GM18505 (cell line): ENCODE measurements at regions not wholly inside any gene's neighbourhood (a gene's known extent, or its start where the extent isn't known, plus 50 kb on each side); places are given as distances from the start of the nearest gene placed in this dataset.

ENCODE experiments used
- ATAC-seq: cut with Tn5 transposase; IDR thresholded peaks from one replicate; pipeline ENCODE4 v1.9.1; 2021; ENCODE audit not compliant: unreplicated experiment
- POLR2A ChIP-seq: IDR thresholded peaks from 4 replicates; pipeline ENCODE4 v1.6.1; 2011; ENCODE audit warnings: borderline replicate concordance; ENCODE audit not compliant: insufficient read depth, insufficient read length; ENCODE audit errors: extremely low read depth

DNA sequence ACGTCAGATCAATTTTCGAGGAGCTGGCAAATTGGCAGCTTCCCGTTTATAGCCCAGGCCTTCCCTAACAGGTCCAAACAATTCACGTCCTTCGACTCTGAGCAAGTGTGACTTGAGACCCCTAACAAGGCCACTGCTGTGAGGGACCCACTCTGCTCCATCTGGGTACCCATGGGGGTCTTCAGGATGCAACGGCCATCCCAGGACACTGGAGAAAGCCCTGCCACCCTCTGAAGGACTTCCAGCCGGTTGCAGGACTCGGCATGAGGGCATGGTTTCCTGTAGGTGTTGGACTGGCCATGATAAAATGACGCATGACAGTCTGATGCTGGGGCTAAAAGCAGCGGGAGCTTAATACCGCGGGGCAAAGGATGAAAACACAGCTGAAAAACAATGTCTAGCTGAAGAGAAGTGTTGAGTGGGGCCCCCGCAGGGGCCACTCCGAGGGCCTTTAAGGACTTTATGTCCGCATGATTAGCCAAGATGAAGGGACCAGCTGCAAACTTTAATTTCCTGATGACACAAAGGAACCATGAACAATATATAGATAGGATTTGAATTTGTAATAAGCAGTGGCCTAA is 113.3 kb upstream of the ZNF521 start:
- TF ChIP-seq POLR2A = no peak
- ATAC-seq = no peak

DNA sequence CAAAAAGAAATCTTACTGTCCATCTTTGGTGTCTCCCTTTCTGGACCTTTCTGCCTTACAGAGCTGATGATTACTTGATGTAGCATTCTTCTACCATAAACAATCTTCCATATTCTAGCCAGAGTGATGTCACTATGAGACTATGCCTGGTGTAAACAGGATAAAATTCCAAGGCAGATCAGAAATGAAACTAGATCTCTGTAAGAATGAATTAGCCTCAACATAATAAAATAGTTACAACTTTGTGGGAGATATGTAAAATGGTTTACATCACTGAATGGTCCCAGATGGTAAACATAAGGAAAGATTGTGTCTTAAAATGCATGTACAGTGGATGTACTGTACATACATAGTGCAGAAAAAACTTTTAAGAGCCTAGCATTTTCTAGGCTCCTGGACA is 112.3 kb upstream of the ZNF521 start:
- TF ChIP-seq POLR2A = no peak
- no peak for ATAC-seq

DNA sequence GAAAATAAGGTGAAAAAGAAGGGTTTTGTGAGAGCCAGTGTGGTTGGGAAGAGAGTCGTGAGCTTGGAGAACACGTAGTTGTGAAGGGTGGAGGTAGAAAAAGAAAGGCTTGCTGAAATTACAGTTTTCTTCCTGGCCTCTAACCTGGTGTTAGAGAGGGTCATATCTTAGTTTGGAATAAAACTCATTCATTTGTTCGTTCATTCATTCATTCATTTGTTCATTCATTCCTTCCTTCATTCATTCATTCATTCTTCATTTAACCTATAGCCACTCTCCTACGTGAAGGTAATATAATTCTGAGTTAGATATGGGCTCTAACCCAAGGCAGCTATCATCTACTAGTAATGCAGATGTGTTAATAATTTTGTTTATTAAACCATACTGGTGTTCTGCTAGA is 111.8 kb upstream of the ZNF521 start:
- no peak for ATAC-seq
- TF ChIP-seq POLR2A = no peak

DNA sequence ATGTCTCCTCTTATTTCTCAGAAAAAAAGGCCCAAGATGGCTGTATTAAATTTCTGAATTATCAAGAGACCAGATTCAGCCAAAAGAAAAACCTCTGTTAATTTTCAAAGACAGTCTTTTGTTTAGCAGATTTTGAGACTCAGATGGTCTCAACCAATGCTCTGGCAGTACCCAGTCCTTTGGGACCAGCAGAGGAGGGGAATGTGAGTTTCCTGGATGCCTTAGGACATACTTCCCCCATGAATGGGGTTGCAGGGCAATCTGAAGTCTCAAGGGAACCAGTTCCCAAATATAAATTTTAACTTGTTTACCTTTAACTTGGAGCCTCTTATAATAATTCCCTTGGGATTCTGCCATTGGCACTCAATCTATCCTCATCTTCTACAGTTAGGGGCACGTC is 107.8 kb upstream of the ZNF521 start:
- ATAC-seq = no peak
- TF ChIP-seq POLR2A = no peak

DNA sequence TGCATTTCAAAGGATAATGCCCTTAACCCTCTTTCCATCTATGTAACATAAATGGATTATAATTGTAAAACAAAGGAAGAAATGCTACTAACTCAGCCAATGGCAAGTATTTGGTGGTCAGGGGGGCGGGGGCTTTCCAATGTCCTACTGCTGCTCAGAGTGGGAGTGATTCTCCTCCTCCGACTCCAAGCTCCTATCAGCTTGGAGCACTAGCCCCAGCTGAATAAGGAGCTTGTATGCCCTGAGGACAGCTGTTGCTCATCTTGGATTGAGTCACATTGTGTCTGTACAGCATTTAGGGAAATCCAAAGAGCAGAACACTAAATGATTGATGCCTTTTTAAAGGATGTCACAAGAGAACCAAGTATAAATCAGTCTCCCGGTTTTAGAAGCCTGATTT is 105.6 kb upstream of the ZNF521 start:
- no peak for ATAC-seq
- TF ChIP-seq POLR2A = no peak

DNA sequence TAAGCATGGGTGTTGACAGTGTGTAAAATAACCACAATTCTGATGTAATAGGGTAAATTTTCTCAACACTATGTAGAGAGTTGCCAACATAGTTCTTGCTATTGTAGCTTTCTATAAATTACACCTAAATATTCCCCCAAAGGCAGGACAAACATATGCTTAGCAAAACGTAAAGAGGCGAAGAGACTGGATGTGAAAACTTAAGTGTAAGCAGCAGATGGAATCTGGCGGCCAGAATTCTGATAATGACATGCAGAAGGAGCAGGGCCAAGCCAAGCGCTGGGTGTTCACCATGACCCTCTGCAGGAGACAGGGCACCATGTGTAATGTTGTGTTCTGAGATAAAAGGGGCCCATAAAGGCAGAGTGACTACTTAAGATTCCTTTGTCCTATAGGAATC is 105.2 kb upstream of the ZNF521 start:
- no peak for ATAC-seq
- TF ChIP-seq POLR2A = no peak

DNA sequence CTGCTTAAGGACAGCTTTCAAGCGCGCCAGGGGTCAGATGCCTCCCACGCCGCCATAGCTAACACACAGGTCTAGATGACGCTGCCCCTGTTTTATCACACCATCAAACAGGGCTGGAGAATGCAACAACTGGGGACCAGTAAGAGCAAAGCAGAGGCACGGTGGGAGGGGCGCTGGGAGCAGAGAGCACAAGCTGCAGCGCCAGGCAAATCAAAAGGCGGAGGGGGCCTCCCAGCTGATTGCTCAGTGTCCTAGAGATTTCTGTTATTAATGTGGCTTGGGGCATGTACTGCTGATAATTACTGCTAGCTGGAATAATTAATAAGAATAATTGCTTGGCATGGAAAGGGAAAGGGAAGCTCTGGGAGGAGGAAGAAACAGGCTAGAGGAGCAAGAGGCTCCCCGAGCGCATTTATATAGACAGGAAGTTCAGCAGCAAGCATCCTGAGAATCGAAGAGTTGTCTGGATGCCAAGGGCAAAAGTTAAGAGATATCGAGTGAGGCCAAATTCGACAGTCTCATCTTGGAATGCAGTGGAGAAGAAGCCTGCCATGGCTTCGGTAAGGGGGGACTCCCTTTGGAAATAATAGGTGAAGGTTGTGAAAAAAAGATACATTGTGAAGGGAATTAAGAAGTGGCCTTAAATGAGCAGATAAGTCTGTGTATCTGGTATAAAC is 104.5 kb upstream of the ZNF521 start:
- ATAC-seq = no peak
- TF ChIP-seq POLR2A = no peak

DNA sequence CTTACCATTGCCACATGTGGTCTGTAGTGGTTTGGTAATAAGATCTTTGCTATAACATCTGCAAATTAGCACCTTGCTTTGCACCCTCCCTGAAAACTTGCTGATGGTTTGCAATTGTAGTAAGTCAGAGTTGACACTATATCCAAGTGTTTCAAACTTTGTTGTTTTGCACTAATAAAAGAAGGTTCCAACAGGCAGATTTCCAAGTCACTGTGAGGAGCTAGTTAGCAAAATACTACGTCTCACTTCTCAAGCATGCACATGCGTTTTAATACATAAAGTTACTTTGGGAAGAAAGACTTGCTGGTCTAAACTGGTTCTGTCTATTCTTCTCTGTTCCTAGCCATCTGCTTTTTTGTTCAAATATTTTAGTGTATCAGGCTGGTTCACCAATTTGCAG is 103.7 kb upstream of the ZNF521 start:
- no peak for ATAC-seq
- TF ChIP-seq POLR2A = no peak

DNA sequence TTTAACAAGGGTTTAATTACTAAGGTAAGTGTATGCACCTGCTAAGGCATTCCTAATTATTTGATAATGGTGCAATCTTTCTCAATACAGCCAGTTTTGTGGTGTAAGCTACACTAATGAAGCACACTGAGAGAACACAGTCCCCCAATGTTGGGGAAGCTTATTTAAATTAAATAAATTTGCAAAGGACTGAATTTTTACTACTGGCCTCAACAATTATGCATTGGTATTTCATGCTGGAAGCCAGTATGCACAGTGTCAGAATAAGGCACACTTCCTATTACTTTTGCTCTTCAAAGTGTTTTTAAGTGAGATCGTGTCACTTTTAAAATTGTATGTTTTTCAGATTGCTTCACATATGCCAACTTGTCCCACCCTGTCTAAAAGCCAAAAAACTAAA is 103.2 kb upstream of the ZNF521 start:
- no peak for TF ChIP-seq POLR2A
- no peak for ATAC-seq

DNA sequence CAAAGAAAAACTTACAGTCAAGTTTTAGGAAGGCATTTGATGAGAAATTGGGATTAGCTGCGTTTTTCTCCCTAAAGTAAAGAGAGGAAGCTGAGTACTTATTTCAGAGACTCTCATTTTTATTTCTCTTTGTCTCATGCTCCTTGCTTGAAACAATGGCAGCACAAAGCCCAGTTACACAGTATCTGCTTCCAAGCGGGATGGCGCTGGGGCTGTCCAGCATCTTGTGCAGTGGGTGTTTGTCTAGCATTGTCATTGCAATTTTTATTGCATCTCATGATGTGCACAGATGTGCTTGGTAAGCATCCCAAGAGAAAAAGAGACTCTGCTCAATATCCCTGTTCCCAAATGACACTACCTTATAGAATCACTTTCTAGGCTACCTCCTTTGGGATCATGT is 102.8 kb upstream of the ZNF521 start:
- TF ChIP-seq POLR2A = no peak
- ATAC-seq = no peak

DNA sequence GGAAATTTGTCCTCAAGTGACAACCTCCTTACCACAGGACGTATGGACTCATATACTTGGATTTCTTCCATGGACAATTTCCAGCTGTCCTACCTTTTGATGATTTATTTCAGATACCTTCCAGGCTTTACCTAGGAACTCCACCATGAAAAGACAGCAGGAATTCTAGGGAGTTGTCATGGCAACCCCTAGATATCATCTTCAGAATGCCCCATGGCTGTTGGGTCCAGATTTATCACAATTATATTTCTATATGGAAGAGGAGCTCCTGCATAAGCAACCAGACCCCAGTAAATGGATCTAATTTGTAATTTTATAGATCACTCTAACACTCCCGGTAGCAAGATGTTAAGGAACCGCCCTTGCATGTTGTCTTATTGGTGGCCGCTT is 102.3 kb upstream of the ZNF521 start:
- no peak for ATAC-seq
- no peak for TF ChIP-seq POLR2A

DNA sequence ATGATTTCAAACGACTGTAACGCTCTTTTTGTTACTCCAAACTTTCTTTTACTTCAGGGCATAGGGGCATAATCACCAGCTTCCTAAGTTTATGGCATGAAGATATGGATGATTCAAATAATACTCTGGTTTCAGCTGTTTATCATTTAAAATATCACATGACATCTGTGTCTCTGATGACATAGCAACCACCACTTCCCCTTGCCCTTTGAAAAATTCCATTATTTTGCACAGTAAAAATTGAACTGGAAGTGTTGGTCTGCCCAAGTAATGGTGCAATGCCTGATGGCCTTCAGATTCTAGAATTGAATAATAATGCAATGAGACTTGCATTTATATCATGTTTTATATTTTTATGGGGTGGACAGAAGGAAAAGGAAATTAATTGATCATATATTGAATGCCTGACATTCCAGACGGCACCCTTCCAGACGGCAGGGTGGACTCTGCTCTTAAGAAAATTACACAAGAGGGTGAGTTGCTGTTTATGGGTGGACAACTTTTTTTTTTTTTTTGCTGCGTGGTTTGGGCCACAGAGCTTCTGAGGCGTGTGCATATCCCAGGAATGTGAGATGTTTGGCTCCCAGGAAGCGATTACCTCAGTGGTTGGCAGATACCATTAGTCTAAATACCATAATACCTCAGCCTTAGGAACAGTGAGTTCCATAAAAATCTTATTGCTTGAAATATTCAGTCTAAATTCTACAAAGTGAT is 101.7 kb upstream of the ZNF521 start:
- no peak for ATAC-seq

DNA sequence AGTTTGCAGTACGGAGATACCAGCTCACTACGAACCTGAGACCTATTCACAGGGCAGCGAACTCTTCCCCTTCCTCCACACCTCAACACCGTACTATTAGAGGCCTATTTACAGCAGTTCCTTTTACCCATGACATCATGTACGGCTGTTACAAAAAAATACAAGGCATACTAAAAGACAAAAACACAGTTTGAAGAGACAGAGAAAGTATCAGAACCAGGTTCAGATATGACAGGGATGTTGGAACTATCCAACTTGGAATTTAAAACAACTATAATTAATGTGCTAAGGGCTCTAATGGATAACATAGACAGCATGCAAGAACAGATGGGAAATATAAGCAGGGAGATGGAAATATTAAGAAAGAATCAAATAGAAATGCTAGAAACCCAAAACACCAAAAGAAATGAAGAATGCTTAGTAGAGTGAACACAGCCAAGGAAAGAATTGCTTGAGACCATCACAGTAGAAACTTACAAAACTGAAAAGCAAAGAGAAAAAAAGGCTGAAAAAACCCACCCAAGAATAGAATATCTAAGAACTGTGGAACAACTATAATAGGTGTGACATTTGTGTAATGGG is 99.2 kb upstream of the ZNF521 start:
- ATAC-seq = no peak

More for the DNA sequence above, 101.7 kb upstream of the ZNF521 start:
- no peak for TF ChIP-seq POLR2A

DNA sequence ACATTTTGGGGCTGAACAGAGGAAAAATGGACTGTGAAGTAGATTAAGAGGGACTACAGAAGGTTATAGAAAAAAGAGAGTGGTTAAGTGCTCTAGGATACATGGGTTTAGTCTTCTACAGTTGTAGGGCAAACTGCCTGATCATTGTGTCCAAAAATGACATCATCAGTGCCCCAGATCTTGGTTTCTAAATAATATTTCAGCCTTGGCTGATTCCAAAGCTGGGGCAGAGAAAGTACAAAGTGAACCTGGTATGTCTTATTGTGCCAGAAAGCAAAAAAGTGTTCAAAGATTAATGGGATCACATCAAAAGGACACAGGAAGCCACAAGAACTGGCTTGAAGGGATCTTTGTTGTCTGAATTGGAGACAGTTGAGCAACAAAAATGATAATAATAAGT is 97.1 kb upstream of the ZNF521 start:
- TF ChIP-seq POLR2A = no peak

More for the DNA sequence above, 99.2 kb upstream of the ZNF521 start:
- TF ChIP-seq POLR2A = no peak

More for the DNA sequence above, 97.1 kb upstream of the ZNF521 start:
- no peak for ATAC-seq
